B cell (primary cell): ENCODE measurements at regions not wholly inside any gene's neighbourhood (a gene's known extent, or its start where the extent isn't known, plus 50 kb on each side); places are given as distances from the start of the nearest gene placed in this dataset.

Experiments used
- CTCF ChIP-seq: fragments of 200-600 bp; IDR thresholded peaks from one replicate; pipeline ENCODE4 v1.8.0; 2022; ENCODE audit warnings: antibody characterized with exemption, mild to moderate bottlenecking
- EZH2 ChIP-seq: IDR thresholded peaks from 2 replicates; pipeline ENCODE4 v1.6.1; 2012; ENCODE audit warnings: borderline replicate concordance, low read depth, mild to moderate bottlenecking, moderate library complexity, low read length; ENCODE audit not compliant: insufficient read depth, poor library complexity, severe bottlenecking

GRCh38 chr16:86930663-86931373, 352.5 kb downstream of the FOXL1 start:
- TF ChIP-seq EZH2 (no peak), CTCF (no peak)
